Endothelial cell of umbilical vein (primary cell): ENCODE measurements at regions not wholly inside any gene's neighbourhood (a gene's known extent, or its start where the extent isn't known, plus 50 kb on each side); places are given as distances from the start of the nearest gene placed in this dataset.

Source experiments
- CTCF ChIP-seq, 2 donors: IDR thresholded peaks; 1 replicate in 1 of 2; 2 replicates in 1 of 2; pipeline ENCODE4 v1.5.1; 2011; ENCODE audit warnings: low read length in 2 of 2, mild to moderate bottlenecking in 2 of 2, moderate library complexity in 2 of 2, control low read depth in 1 of 2, inconsistent platforms in 1 of 2, low read depth in 1 of 2; ENCODE audit not compliant: insufficient read depth in 1 of 2; ENCODE audit errors: extremely low read depth in 1 of 2
- EZH2 ChIP-seq: IDR thresholded peaks from 2 replicates; pipeline ENCODE4 v1.6.1; 2012; ENCODE audit warnings: borderline replicate concordance, low read depth, mild to moderate bottlenecking, moderate library complexity, low read length, inconsistent platforms; ENCODE audit not compliant: severe bottlenecking
- FOS ChIP-seq: IDR thresholded peaks from 2 replicates; pipeline ENCODE4 v1.6.1; 2011; ENCODE audit warnings: mild to moderate bottlenecking, low read length, moderate library complexity, borderline replicate concordance; ENCODE audit not compliant: insufficient read depth
- GATA2 ChIP-seq: IDR thresholded peaks from 2 replicates; pipeline ENCODE4 v1.7.0; 2011; ENCODE audit warnings: low read depth, mild to moderate bottlenecking, moderate library complexity, mixed read lengths, low read length; ENCODE audit not compliant: insufficient read length, insufficient read depth
- JUN ChIP-seq: IDR thresholded peaks from 2 replicates; pipeline ENCODE4 v1.6.1; 2011; ENCODE audit warnings: borderline replicate concordance, low read depth; ENCODE audit not compliant: insufficient read length, insufficient read depth
- MYC ChIP-seq: IDR thresholded peaks from one replicate; pipeline ENCODE4 v1.6.1; 2011; ENCODE audit warnings: mild to moderate bottlenecking, low read depth, low read length
- POLR2A ChIP-seq: IDR thresholded peaks from 2 replicates; pipeline ENCODE4 v1.6.1; 2012; ENCODE audit warnings: low read depth, mild to moderate bottlenecking, control low read depth, low read length
- POLR2AphosphoS5 ChIP-seq: IDR thresholded peaks from 2 replicates; pipeline ENCODE4 v1.6.1; 2012; ENCODE audit warnings: low read depth, mild to moderate bottlenecking, control low read depth, low read length, moderate library complexity; ENCODE audit not compliant: insufficient read depth

GRCh38 chr16:76910931-76911330 is 280.1 kb upstream of the MON1B start:
- no peak for TF ChIP-seq CTCF (IDR thresholded peaks at IDR 0.05; ENCODE audit: extremely low read depth in 1 of 2, insufficient read depth in 1 of 2, low read depth in 1 of 2, low read length in 2 of 2)
- no peak for TF ChIP-seq MYC
- no peak for TF ChIP-seq POLR2AphosphoS5
- TF ChIP-seq JUN = no peak
- no peak for TF ChIP-seq EZH2
- no peak for TF ChIP-seq POLR2A
- no peak for TF ChIP-seq FOS
- TF ChIP-seq GATA2 = no peak
